ENCODE measurements at regions not wholly inside any gene's neighbourhood (a gene's known extent, or its start where the extent isn't known, plus 50 kb on each side); places are given as distances from the start of the nearest gene placed in this dataset.

DNA sequence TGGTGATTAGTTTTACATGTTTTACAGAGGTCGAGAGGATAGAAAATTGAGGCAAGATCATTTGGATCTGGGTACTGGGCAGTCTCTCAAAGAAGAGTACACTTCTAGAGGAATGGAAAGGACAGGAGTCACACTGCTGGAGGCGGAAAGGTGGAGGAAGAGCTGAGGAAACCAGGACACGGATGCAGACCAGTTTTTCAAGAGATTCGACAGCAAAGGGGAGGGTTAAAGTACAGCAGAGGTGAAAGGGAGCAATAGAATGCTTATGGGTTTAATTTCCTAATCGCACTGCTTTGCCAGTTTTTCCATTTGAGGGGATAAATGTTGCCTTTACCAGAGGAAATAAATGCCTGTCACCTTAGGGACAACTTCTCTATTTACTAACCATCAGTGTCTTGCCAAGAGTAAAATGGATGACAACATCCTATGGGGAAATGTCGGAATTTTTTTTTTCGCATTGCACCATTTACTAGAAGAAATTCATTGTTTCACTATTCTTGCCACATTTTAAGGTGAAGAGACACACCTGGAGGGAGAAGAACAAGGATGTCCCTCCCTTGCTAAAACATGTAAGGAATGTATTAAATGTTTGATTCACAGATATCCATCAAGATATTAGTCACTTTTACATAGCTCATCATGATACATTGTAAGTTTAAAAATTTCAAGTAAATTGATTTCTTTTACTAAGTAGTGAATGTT, 226.6 kb downstream of the COL12A1 start:
- no peak overlapping the region for H3K27ac ChIP-seq (ENCODE audit: low read depth, low read length)
- no peak overlapping the region for H3K23ac ChIP-seq (ENCODE audit: low read length)
- WGBS (ENCODE audit: extremely low coverage, insufficient coverage, low lambda C conversion rate), result no CpG with 5 or more reads among the region's 7 CpGs
- no peak overlapping the region for H2BK5ac ChIP-seq (ENCODE audit: low read length)
- no peak overlapping the region for H3K4ac ChIP-seq (ENCODE audit: low read depth, low read length)
- no peaks in the 10 kb centered on the region for H3K79me2 ChIP-seq (ENCODE audit: control insufficient read depth, insufficient read depth, low read length)
- H3K9ac ChIP-seq (ENCODE audit: low read length), result no peak overlapping the region
- H4K5ac ChIP-seq (ENCODE audit: low read length), result no peak overlapping the region
- no peak overlapping the region for H2BK15ac ChIP-seq (replicated peaks; ENCODE audit: low read depth)
- no peak overlapping the region for H3K4me3 ChIP-seq (ENCODE audit: low read length)
- no peak overlapping the region for H3K56ac ChIP-seq (ENCODE audit: low read length)
- H3K79me1 ChIP-seq (ENCODE audit: low read length), result no peaks in the 10 kb centered on the region
- H3K4me2 ChIP-seq (ENCODE audit: low read length), result no peak overlapping the region
- no peak for DNase-seq
- H3K4me1 ChIP-seq (ENCODE audit: control insufficient read depth, low read depth, low read length), result no peaks in the 10 kb centered on the region
- H3K36me3 ChIP-seq (ENCODE audit: control insufficient read depth, insufficient read depth, low read length), result no peaks in the 10 kb centered on the region
- H2AK5ac ChIP-seq (ENCODE audit: low read length), result no peak overlapping the region
- H3K18ac ChIP-seq (ENCODE audit: low read length), result no peak overlapping the region
- H3K27me3 ChIP-seq (ENCODE audit: insufficient read depth, low read length, poor library complexity), result no peaks in the 10 kb centered on the region
- no peak overlapping the region for H2BK120ac ChIP-seq (ENCODE audit: low read depth, low read length)
- H4K8ac ChIP-seq (ENCODE audit: low read depth, low read length), result no peak overlapping the region

DNA sequence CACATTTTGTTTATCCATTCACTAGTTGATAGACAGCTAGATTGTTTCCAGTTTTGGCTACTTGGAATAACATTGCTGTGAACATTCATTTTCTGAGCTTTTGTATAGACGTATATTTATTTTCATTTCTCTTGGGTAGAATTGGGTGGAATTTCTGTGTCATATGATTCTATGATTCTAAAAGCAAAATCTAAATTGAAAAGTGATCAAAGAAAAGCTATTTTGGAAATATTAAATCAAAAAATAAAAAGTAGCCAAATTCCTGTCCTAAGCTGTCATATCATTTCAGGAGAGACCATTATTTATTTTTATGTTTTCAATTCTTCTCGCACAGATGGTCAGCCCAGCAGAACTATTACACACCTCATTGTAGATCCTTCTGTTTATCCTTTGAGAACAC, 229.2 kb downstream of the COL12A1 start:
- H3K23ac ChIP-seq (ENCODE audit: low read length), result no peak overlapping the region
- no peak overlapping the region for H3K18ac ChIP-seq (ENCODE audit: low read length)
- H2BK15ac ChIP-seq (replicated peaks; ENCODE audit: low read depth), result no peak overlapping the region
- H3K79me2 ChIP-seq (ENCODE audit: control insufficient read depth, insufficient read depth, low read length), result no peaks in the 10 kb centered on the region
- H3K4me3 ChIP-seq (ENCODE audit: low read length), result no peak overlapping the region
- no peak overlapping the region for H2AK5ac ChIP-seq (ENCODE audit: low read length)
- no peak overlapping the region for H3K27ac ChIP-seq (ENCODE audit: low read depth, low read length)
- no peaks in the 10 kb centered on the region for H3K79me1 ChIP-seq (ENCODE audit: low read length)
- H3K27me3 ChIP-seq (ENCODE audit: insufficient read depth, low read length, poor library complexity), result no peaks in the 10 kb centered on the region
- H4K5ac ChIP-seq (ENCODE audit: low read length), result no peak overlapping the region
- no peak overlapping the region for H3K4me2 ChIP-seq (ENCODE audit: low read length)
- no peak overlapping the region for H2BK120ac ChIP-seq (ENCODE audit: low read depth, low read length)
- no CpG with 5 or more reads among the region's 2 CpGs for WGBS (ENCODE audit: extremely low coverage, insufficient coverage, low lambda C conversion rate)
- no peaks in the 10 kb centered on the region for H3K4me1 ChIP-seq (ENCODE audit: control insufficient read depth, low read depth, low read length)
- H2BK5ac ChIP-seq (ENCODE audit: low read length), result no peak overlapping the region
- no peak overlapping the region for H4K8ac ChIP-seq (ENCODE audit: low read depth, low read length)
- H3K36me3 ChIP-seq (ENCODE audit: control insufficient read depth, insufficient read depth, low read length), result no peaks in the 10 kb centered on the region
- H3K9ac ChIP-seq (ENCODE audit: low read length), result no peak overlapping the region
- H3K56ac ChIP-seq (ENCODE audit: low read length), result no peak overlapping the region
- no peak for DNase-seq
- H3K4ac ChIP-seq (ENCODE audit: low read depth, low read length), result no peak overlapping the region

DNA sequence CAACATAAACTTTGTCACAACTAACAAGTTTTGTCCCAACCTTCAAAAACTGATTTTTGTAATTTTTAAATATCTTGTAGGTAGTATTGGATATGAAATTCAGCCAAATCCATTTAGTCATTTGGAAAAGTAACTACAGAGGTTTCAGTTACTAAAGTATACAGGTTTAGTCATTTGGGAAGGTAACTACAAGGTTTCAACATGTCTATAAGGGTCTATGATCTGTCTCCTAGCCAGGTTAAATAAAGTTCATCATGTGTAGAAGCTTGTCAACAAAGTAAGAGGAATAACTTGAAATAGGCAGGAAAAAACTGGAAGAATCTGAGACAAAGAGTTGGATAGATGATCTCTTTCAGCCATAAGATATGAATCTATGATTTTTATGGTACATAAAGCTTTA, 229.8 kb downstream of the COL12A1 start:
- Histone ChIP-seq H2BK120ac (ENCODE audit: low read depth, low read length) (no peak overlapping the region), H3K9ac (ENCODE audit: low read length) (no peak overlapping the region), H3K79me2 (ENCODE audit: control insufficient read depth, insufficient read depth, low read length) (no peaks in the 10 kb centered on the region), H3K79me1 (ENCODE audit: low read length) (no peaks in the 10 kb centered on the region), H3K56ac (ENCODE audit: low read length) (no peak overlapping the region), H4K8ac (ENCODE audit: low read depth, low read length) (no peak overlapping the region), H3K27ac (ENCODE audit: low read depth, low read length) (no peak overlapping the region), H2BK15ac (replicated peaks; ENCODE audit: low read depth) (no peak overlapping the region), H3K18ac (ENCODE audit: low read length) (no peak overlapping the region), H3K4me2 (ENCODE audit: low read length) (no peak overlapping the region), H2BK5ac (ENCODE audit: low read length) (no peak overlapping the region), H4K5ac (ENCODE audit: low read length) (no peak overlapping the region), H3K4me1 (ENCODE audit: control insufficient read depth, low read depth, low read length) (no peaks in the 10 kb centered on the region), H3K4ac (ENCODE audit: low read depth, low read length) (no peak overlapping the region), H3K27me3 (ENCODE audit: insufficient read depth, low read length, poor library complexity) (no peaks in the 10 kb centered on the region), H3K36me3 (ENCODE audit: control insufficient read depth, insufficient read depth, low read length) (no peaks in the 10 kb centered on the region), H3K23ac (ENCODE audit: low read length) (no peak overlapping the region), H3K4me3 (ENCODE audit: low read length) (no peak overlapping the region), H2AK5ac (ENCODE audit: low read length) (no peak overlapping the region)
- no peak for DNase-seq

DNA sequence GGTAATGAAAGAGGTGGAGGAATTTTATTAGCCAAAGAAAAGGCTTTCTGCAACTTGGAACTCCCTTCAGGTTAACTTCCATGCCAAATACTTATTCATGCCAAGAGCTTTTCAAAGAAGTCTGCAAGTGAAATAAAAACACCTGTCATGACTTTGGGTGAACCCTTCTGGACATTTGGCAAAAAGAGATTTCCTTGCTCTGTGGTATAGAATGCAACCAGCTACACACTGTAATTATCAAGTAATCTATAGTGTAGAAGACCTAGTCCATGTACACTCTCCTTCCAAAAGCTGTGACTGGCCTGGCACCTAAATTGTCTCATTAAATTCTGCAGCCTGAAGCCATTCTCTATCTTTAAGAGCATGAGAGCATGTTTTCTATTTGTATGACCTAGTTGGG, 232.3 kb downstream of the COL12A1 start:
- no peaks in the 10 kb centered on the region for H3K79me1 ChIP-seq (ENCODE audit: low read length)
- DNase-seq, result no peak
- no peak overlapping the region for H3K4me3 ChIP-seq (ENCODE audit: low read length)
- H2BK120ac ChIP-seq (ENCODE audit: low read depth, low read length), result no peak overlapping the region
- H4K5ac ChIP-seq (ENCODE audit: low read length), result no peak overlapping the region
- no peak overlapping the region for H2BK15ac ChIP-seq (replicated peaks; ENCODE audit: low read depth)
- H3K23ac ChIP-seq (ENCODE audit: low read length), result no peak overlapping the region
- H3K4ac ChIP-seq (ENCODE audit: low read depth, low read length), result no peak overlapping the region
- H3K79me2 ChIP-seq (ENCODE audit: control insufficient read depth, insufficient read depth, low read length), result no peaks in the 10 kb centered on the region
- H3K27ac ChIP-seq (ENCODE audit: low read depth, low read length), result no peak overlapping the region
- no peaks in the 10 kb centered on the region for H3K4me1 ChIP-seq (ENCODE audit: control insufficient read depth, low read depth, low read length)
- no peak overlapping the region for H3K4me2 ChIP-seq (ENCODE audit: low read length)
- no peaks in the 10 kb centered on the region for H3K27me3 ChIP-seq (ENCODE audit: insufficient read depth, low read length, poor library complexity)
- no peak overlapping the region for H3K56ac ChIP-seq (ENCODE audit: low read length)
- no peak overlapping the region for H3K18ac ChIP-seq (ENCODE audit: low read length)
- H2AK5ac ChIP-seq (ENCODE audit: low read length), result no peak overlapping the region
- no peak overlapping the region for H2BK5ac ChIP-seq (ENCODE audit: low read length)
- H3K9ac ChIP-seq (ENCODE audit: low read length), result no peak overlapping the region
- no peak overlapping the region for H4K8ac ChIP-seq (ENCODE audit: low read depth, low read length)
- H3K36me3 ChIP-seq (ENCODE audit: control insufficient read depth, insufficient read depth, low read length), result no peaks in the 10 kb centered on the region

DNA sequence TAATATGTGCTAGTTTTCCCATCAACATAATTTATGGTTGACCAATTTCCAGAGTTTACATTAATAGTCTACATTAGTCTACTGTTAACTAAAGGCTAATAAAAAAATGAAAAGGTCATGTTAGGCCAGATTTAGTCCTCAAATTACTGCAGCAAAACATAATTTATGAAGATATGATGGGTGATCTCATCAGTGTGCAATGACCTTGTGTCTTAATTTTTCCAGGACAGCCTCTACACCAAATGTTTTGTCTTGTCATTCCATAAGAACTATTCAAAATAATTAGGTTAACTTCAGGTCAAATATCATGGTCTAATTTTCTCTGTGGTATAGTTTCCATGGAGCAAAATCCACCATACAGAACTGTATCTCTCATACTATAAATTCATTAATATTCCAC, 234.2 kb downstream of the COL12A1 start:
- Histone ChIP-seq H3K36me3 (ENCODE audit: control insufficient read depth, insufficient read depth, low read length) (no peaks in the 10 kb centered on the region), H2BK120ac (ENCODE audit: low read depth, low read length) (no peak overlapping the region), H3K4me3 (ENCODE audit: low read length) (no peak overlapping the region), H3K56ac (ENCODE audit: low read length) (no peak overlapping the region), H3K79me2 (ENCODE audit: control insufficient read depth, insufficient read depth, low read length) (no peaks in the 10 kb centered on the region), H2BK15ac (replicated peaks; ENCODE audit: low read depth) (no peak overlapping the region), H3K27me3 (ENCODE audit: insufficient read depth, low read length, poor library complexity) (no peaks in the 10 kb centered on the region), H2BK5ac (ENCODE audit: low read length) (no peak overlapping the region), H3K4me1 (ENCODE audit: control insufficient read depth, low read depth, low read length) (no peaks in the 10 kb centered on the region), H3K27ac (ENCODE audit: low read depth, low read length) (no peak overlapping the region), H3K23ac (ENCODE audit: low read length) (no peak overlapping the region), H3K79me1 (ENCODE audit: low read length) (no peaks in the 10 kb centered on the region), H3K4me2 (ENCODE audit: low read length) (no peak overlapping the region), H3K4ac (ENCODE audit: low read depth, low read length) (no peak overlapping the region), H2AK5ac (ENCODE audit: low read length) (no peak overlapping the region), H4K8ac (ENCODE audit: low read depth, low read length) (no peak overlapping the region), H4K5ac (ENCODE audit: low read length) (no peak overlapping the region), H3K9ac (ENCODE audit: low read length) (no peak overlapping the region), H3K18ac (ENCODE audit: low read length) (no peak overlapping the region)
- no peak for DNase-seq

DNA sequence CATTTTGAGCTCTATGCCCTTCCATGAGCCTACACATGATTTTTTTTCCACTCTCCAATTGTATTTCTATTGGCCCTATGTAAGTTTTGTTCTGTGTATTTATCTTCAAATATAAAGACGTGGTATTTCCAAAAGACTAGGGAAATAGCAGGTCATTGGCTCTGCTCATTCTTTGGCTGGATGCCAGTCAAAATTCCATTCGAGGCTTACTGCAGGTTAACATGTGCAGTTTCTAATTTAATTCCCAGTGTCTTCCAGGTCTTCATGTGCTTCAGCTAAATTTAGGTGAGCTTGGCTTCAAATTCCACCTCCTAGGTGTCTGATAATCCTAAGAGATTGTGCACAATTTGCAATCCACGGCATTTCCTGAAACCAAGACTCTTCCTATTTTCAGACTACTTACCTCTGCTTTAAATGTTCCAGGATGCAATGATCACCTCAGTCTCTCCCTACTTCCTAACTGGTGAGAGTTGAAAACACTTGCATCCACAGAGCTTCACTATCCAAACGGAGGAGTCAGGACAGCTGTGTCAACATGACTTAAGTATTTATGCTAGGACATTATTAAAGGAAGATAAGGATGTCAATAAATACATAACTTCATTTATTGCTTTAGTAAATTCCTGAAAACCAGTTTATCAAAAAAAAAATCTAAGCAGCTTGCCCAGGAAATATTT, 236.1 kb downstream of the COL12A1 start:
- DNase-seq, result no peak
- Histone ChIP-seq H3K79me1 (ENCODE audit: low read length) (no peaks in the 10 kb centered on the region), H3K9ac (ENCODE audit: low read length) (no peak overlapping the region), H3K18ac (ENCODE audit: low read length) (no peak overlapping the region), H2BK15ac (replicated peaks; ENCODE audit: low read depth) (no peak overlapping the region), H3K79me2 (ENCODE audit: control insufficient read depth, insufficient read depth, low read length) (no peaks in the 10 kb centered on the region), H3K56ac (ENCODE audit: low read length) (no peak overlapping the region), H3K4me2 (ENCODE audit: low read length) (no peak overlapping the region), H2AK5ac (ENCODE audit: low read length) (no peak overlapping the region), H3K4ac (ENCODE audit: low read depth, low read length) (no peak overlapping the region), H3K27ac (ENCODE audit: low read depth, low read length) (no peak overlapping the region), H3K4me1 (ENCODE audit: control insufficient read depth, low read depth, low read length) (no peaks in the 10 kb centered on the region), H2BK5ac (ENCODE audit: low read length) (no peak overlapping the region), H3K36me3 (ENCODE audit: control insufficient read depth, insufficient read depth, low read length) (no peaks in the 10 kb centered on the region), H3K4me3 (ENCODE audit: low read length) (no peak overlapping the region), H4K8ac (ENCODE audit: low read depth, low read length) (no peak overlapping the region), H3K27me3 (ENCODE audit: insufficient read depth, low read length, poor library complexity) (no peaks in the 10 kb centered on the region), H4K5ac (ENCODE audit: low read length) (no peak overlapping the region), H2BK120ac (ENCODE audit: low read depth, low read length) (no peak overlapping the region), H3K23ac (ENCODE audit: low read length) (no peak overlapping the region)
- no CpG with 5 or more reads among the region's 4 CpGs for WGBS (ENCODE audit: extremely low coverage, insufficient coverage, low lambda C conversion rate)
